ENCODE measurements at regions not wholly inside any gene's neighbourhood (a gene's known extent, or its start where the extent isn't known, plus 50 kb on each side); places are given as distances from the start of the nearest gene placed in this dataset.

- Histone ChIP-seq H3K27ac (ENCODE audit: insufficient read length, low read depth, low read length) (no peak overlapping the region), H3K79me2 (ENCODE audit: insufficient read depth, low read length) (no peaks in the 10 kb centered on the region), H3K4me1 (ENCODE audit: insufficient read depth, low read length) (no peaks in the 10 kb centered on the region), H3K4me2 (ENCODE audit: insufficient read depth, insufficient read length, low read length) (no peak overlapping the region), H4K5ac (ENCODE audit: insufficient read length, low read depth, low read length) (no peak overlapping the region), H3K79me1 (ENCODE audit: insufficient read depth, low read depth, low read length, poor library complexity, severe bottlenecking) (no peaks in the 10 kb centered on the region), H2BK20ac (ENCODE audit: low read depth, low read length, poor library complexity, severe bottlenecking) (no peak overlapping the region), H3T11ph (ENCODE audit: low read length) (no peak overlapping the region), H2AK5ac (ENCODE audit: insufficient read length, low read length) (no peak overlapping the region), H2BK15ac (ENCODE audit: low read depth, low read length) (no peak overlapping the region), H3K18ac (ENCODE audit: insufficient read length, low read depth, low read length) (no peak overlapping the region), H3K9me3 (ENCODE audit: control insufficient read depth, low read depth, low read length) (no peaks in the 10 kb centered on the region), H3K56ac (ENCODE audit: insufficient read length, low read depth, low read length) (no peak overlapping the region), H4K91ac (ENCODE audit: insufficient read length, low read depth, low read length) (no peak overlapping the region), H3K27me3 (ENCODE audit: insufficient read depth, low read length) (no peaks in the 10 kb centered on the region), H4K20me1 (ENCODE audit: control insufficient read depth, insufficient read depth, insufficient read length) (no peaks in the 10 kb centered on the region), H3K14ac (ENCODE audit: insufficient read depth, low read length) (no peak overlapping the region), H3K23me2 (ENCODE audit: insufficient read length, low read depth, low read length, poor library complexity, severe bottlenecking) (no peaks in the 10 kb centered on the region), H3K4ac (ENCODE audit: low read depth, low read length) (no peak overlapping the region), H3K9ac (ENCODE audit: extremely low read depth, insufficient read length, low read length) (no peak overlapping the region), H2BK5ac (ENCODE audit: insufficient read length, low read length) (no peak overlapping the region), H2BK12ac (ENCODE audit: insufficient read length, low read depth, low read length) (no peak overlapping the region), H2BK120ac (ENCODE audit: low read depth, low read length, poor library complexity, severe bottlenecking) (no peak overlapping the region), H4K8ac (replicated peaks; ENCODE audit: insufficient read length, low read depth, low read length) (no peak overlapping the region), H2AFZ (ENCODE audit: low read length) (no peak overlapping the region), H3K23ac (ENCODE audit: insufficient read length, low read depth, low read length) (no peak overlapping the region)
- H3K9me3 Mint-ChIP-seq = peaks cover 10% of the 10 kb centered on the region in 2 experiments; a peak in 3 of 5 replicates
- H3K36me3 Mint-ChIP-seq (ENCODE audit: insufficient read depth in 1 of 3, low read depth in 3 of 3) = peaks cover 2 to 7% (median 4%) of the 10 kb centered on the region in 3 experiments; a peak in 4 of 7 replicates
- DNase-seq = no peak
- no peaks in the 10 kb centered on the region for H3K4me1 Mint-ChIP-seq
- no CpG with 5 or more reads among the region's 2 CpGs for WGBS (ENCODE audit: extremely low coverage, insufficient read length, low lambda C conversion rate)
- H3K27me3 Mint-ChIP-seq (ENCODE audit: low read depth) = no peaks in the 10 kb centered on the region
- H3K4me3 Mint-ChIP-seq = no peak overlapping the region
- TF ChIP-seq CTCF (conservative IDR thresholded peaks at IDR 0.05) = no peak
- no peak overlapping the region for H3K27ac Mint-ChIP-seq
Observed at GRCh38 chr6:95383878-95384277, 193.5 kb upstream of the MANEA start.

Measured in H9 (cell line).